Activated T-cell treated with anti-CD3 and anti-CD28 coated beads for 4 hours (primary cell): ENCODE measurements at regions not wholly inside any gene's neighbourhood (a gene's known extent, or its start where the extent isn't known, plus 50 kb on each side); places are given as distances from the start of the nearest gene placed in this dataset.
"Not testable (repeated sequence)": the region's sequence is repeated elsewhere in the genome, so short reads cannot be mapped to it uniquely, and the experiment has no call there.

ENCODE experiments used
- DNase-seq: peaks from one replicate; pipeline ENCODE4 v3.0.0-alpha.2; 2020

GRCh38 chr12:7591531-7591930 lies 74.2 kb downstream of the APOBEC1 start:
- no peak for DNase-seq

GRCh38 chr12:7590085-7590484 lies 75.6 kb downstream of the APOBEC1 start:
- DNase-seq, result not testable (repeated sequence)

- DNase-seq, result peak; percentile 18
Observed at GRCh38 chr12:7588742-7589329, 76.9 kb downstream of the APOBEC1 start.

DNA sequence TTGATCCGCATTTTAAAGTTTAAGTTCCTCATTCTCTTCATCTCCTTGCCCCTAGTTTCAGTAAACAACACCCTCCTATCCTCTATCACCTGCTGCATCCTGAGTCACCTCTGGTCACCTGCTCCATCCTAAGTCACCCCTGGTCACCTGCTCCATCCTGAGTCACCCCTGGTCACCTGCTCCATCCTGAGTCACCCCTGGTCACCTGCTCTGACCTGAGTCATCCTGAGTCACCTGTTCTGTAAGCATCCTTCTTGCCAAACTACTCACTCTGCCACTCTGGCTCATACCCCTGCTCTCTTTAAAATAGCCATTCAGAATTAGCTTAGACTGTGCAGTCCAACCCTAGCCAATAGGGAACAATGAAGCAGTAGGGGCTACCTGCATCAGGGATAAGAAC lies 80.6 kb upstream of the CD163 start:
- not testable (repeated sequence) for DNase-seq

DNA sequence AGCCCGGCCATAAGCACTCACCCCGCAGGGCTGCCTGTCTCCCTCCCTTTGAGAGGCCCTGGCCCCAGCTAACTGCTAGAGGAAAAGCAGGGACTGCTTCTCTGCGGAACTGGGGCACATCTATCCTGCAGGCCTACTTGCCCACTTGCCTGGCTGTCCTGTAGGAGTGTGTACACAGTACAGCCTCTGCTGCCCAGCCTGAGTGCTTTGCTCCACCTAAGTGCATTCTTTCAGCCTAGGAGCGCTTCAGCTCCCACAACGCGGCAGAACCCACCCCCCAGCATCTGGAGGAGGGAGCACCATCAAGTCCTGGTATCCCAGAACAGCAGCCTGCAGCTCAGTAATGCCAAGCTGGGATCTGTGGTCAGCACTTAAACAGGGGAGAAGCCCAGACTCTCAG lies 79.9 kb upstream of the CD163 start:
- no peak for DNase-seq

GRCh38 chr12:7582796-7583195 lies 79.2 kb upstream of the CD163 start:
- no peak for DNase-seq

DNA sequence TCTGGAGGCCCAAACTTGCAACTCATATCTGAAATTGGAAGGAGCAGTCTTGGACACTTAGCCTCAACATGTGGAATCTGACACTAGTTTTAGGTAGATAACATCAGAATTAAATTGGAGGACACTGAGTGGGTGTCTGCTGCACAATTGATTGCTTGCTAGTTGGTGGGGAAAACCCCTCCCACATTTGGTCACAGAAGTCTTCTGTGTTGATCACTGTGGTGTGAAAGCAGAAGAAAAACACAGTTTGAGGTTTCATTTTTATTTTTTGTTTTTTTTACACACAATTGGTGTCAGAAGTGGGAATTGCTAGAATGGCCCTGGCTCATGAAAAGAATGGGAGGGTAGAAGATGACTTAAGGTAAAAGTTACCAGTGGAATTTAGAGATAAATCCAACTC lies 78.0 kb upstream of the CD163 start:
- no peak for DNase-seq

DNA sequence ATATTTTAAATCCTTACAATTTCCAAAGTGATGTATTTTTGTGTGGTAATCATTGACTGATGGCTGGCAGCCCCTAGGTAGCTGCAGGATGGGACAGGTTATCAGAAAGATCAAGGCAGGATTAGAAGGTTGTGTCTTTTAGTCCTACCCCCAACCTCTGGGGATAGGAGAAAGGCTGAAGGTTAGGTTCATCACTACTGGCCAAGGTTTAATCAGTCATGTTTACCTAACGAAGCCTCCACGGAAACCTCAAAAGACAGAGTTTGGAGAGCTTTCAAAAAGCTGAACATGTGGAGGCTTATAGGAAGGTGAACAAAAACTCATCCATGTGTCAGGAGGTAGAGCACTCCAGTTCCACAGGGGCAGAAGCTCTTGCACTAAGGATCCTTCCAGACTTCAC lies 77.5 kb upstream of the CD163 start:
- no peak for DNase-seq

DNA sequence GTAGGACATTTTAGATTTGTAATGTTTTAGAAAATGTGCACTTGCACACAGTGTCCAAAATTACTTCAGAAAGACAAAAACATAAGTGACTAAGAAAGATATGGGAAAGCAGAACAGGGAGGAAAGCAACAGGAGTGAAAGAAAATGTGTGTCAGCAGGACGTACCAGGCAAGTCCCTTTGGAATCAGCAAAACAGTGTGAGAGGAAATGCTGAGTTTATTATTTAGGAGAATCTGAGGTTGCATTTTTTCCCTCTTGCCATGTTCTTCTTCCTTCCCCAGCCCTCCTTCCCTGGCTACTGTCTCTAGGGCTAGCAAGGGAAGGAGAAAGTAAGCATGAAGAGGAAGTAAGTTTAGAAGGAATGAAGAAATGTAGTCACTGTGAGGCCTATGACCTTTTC lies 67.7 kb upstream of the CD163 start:
- DNase-seq, result no peak

DNA sequence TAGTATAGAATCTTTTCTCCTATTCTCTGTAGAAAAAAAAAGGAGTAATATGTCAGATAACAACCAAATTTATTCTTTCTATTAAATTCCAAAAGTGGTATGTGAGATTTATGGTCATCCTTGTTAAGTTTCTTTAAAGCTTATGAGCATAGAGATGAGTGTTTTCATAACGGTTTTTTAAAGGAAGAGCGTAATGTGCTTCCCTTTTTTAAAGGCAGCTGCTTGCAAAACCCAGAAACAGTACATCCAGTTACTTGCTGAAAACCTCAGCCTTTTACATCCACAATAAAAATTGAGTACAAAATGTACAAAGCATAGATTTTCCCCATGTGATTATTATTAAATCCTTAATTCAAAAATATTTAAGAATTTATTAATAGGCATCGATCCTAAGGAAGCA lies 53.6 kb upstream of the CD163 start:
- no peak for DNase-seq

- no peak for DNase-seq
Observed at GRCh38 chr12:7555752-7556151, 52.2 kb upstream of the CD163 start.

- DNase-seq, result not testable (repeated sequence)
Observed at GRCh38 chr12:7554831-7555230, 51.3 kb upstream of the CD163 start.
